ENCODE measurements at regions not wholly inside any gene's neighbourhood (a gene's known extent, or its start where the extent isn't known, plus 50 kb on each side); places are given as distances from the start of the nearest gene placed in this dataset.

GRCh38 chr5:13253111-13253510 lies 691.4 kb downstream of the DNAH5 start:
- TF ChIP-seq CTCF (IDR thresholded peaks at IDR 0.05): no peak
- DNase-seq: no peak

GRCh38 chr5:13252699-13253098 lies 691.8 kb downstream of the DNAH5 start:
- H3K27ac ChIP-seq: no peak overlapping the region

More at GRCh38 chr5:13253111-13253510, 691.4 kb downstream of the DNAH5 start:
- Histone ChIP-seq H3K9me3 (no peaks in the 10 kb centered on the region), H3K27me3 (no peaks in the 10 kb centered on the region), H3K9ac (ENCODE audit: low read depth in 2 of 2, low read length in 2 of 2) (no peak overlapping the region), H3K4me3 (no peak overlapping the region), H3K27ac (no peak overlapping the region), H3K4me1 (no peaks in the 10 kb centered on the region), H3K36me3 (no peaks in the 10 kb centered on the region)
- intact Hi-C loops (cut with DNase I): no loop called here

GRCh38 chr5:13251623-13252376 lies 692.7 kb downstream of the DNAH5 start:
- Histone ChIP-seq H3K4me3 (no peak overlapping the region), H3K27me3 (no peaks in the 10 kb centered on the region), H3K9me3 (no peaks in the 10 kb centered on the region), H3K4me1 (no peaks in the 10 kb centered on the region), H3K36me3 (no peaks in the 10 kb centered on the region), H3K27ac (no peak overlapping the region), H3K9ac (ENCODE audit: low read depth in 2 of 2, low read length in 2 of 2) (no peak overlapping the region)
- no peak for TF ChIP-seq CTCF (IDR thresholded peaks at IDR 0.05)
- intact Hi-C loops (cut with DNase I): no loop called here
- DNase-seq: no peak

More at GRCh38 chr5:13252699-13253098, 691.8 kb downstream of the DNAH5 start:
- Histone ChIP-seq H3K27me3 (no peaks in the 10 kb centered on the region), H3K4me1 (no peaks in the 10 kb centered on the region), H3K9me3 (no peaks in the 10 kb centered on the region), H3K36me3 (no peaks in the 10 kb centered on the region), H3K9ac (ENCODE audit: low read depth in 2 of 2, low read length in 2 of 2) (no peak overlapping the region), H3K4me3 (no peak overlapping the region)
- DNase-seq: no peak
- intact Hi-C loops (cut with DNase I): no loop called here
- no peak for TF ChIP-seq CTCF (IDR thresholded peaks at IDR 0.05)

GRCh38 chr5:13250464-13251291 lies 693.8 kb downstream of the DNAH5 start:
- no peaks in the 10 kb centered on the region for H3K4me1 ChIP-seq
- H3K9me3 ChIP-seq: no peaks in the 10 kb centered on the region
- H3K36me3 ChIP-seq: no peaks in the 10 kb centered on the region
- H3K4me3 ChIP-seq: no peak overlapping the region
- no peak overlapping the region for H3K27ac ChIP-seq
- TF ChIP-seq CTCF (IDR thresholded peaks at IDR 0.05): no peak
- intact Hi-C loops (cut with DNase I): no loop called here
- no peak overlapping the region for H3K9ac ChIP-seq (ENCODE audit: low read depth in 2 of 2, low read length in 2 of 2)
- DNase-seq: no peak
- no peaks in the 10 kb centered on the region for H3K27me3 ChIP-seq

- no peak for DNase-seq
- TF ChIP-seq CTCF (IDR thresholded peaks at IDR 0.05): no peak
- intact Hi-C loops (cut with DNase I): no loop called here
- no peak overlapping the region for H3K27ac ChIP-seq
- no peaks in the 10 kb centered on the region for H3K36me3 ChIP-seq
- no peaks in the 10 kb centered on the region for H3K9me3 ChIP-seq
- H3K9ac ChIP-seq (ENCODE audit: low read depth in 2 of 2, low read length in 2 of 2): no peak overlapping the region
- no peaks in the 10 kb centered on the region for H3K4me1 ChIP-seq
- H3K4me3 ChIP-seq: no peak overlapping the region
- no peaks in the 10 kb centered on the region for H3K27me3 ChIP-seq
Observed at GRCh38 chr5:13249854-13250253, 694.6 kb downstream of the DNAH5 start.

Data from colonic mucosa (tissue), 4 donors.